K562 (cell line): ENCODE measurements at regions not wholly inside any gene's neighbourhood (a gene's known extent, or its start where the extent isn't known, plus 50 kb on each side); places are given as distances from the start of the nearest gene placed in this dataset.

Experiments used
- ATAC-seq: fragments of 200-7000 bp; cut with Tn5 transposase; 3 replicates; pipeline ENCODE4 v1.9.1; 2020; ENCODE audit warnings: moderate library complexity
- BruUV-seq: library from RNA; stranded (reverse); fragments of 400-500 nt; replicated peaks from 2 replicates; lab custom pipeline; 2021; lab: Mats Ljungman, UMichigan
- CTCF ChIA-PET: fragments of 300-600 bp; formaldehyde crosslinking; extraction: SDS; loops from one replicate; lab custom pipeline; 2021; ENCODE audit warnings: low intra/inter-chr PET ratio; lab: Yijun Ruan, JAX
- POLR2A ChIA-PET: fragments of 300-600, 350-650 bp; sonication (Branson Sonifier 250); formaldehyde crosslinking; extraction: SDS; loops from one replicate; lab custom pipeline; 2021; ENCODE audit warnings: antibody characterized with exemption, inconsistent platforms; lab: Yijun Ruan, JAX
- DNase-seq, 4 experiments: peaks; one replicate each; pipeline versions ENCODE4 v3.0.0 to v3.0.0-alpha.2; 2011 to 2018; ENCODE audit warnings: low spot score in 3 of 4, mixed read lengths in 3 of 4; ENCODE audit errors: extremely low read depth in 1 of 4
- FAIRE-seq: peaks from 2 replicates; lab custom pipeline; 2011; peaks lifted over from hg19 to GRCh38; lab: Jason Lieb, UNC
- H2AFZ ChIP-seq: 2 replicates; pipeline ENCODE4 v1.6.0; 2011; ENCODE audit warnings: low read depth, low read length, control low read depth, inconsistent platforms
- H3K27ac ChIP-seq: fragments of 200-600 bp; 3 replicates; pipeline ENCODE4 v1.8.0; 2011; ENCODE audit warnings: low read depth, mild to moderate bottlenecking, control low read depth, inconsistent platforms, low read length, moderate library complexity, mixed read lengths; ENCODE audit errors: extremely low read depth
- H3K27me3 ChIP-seq, 2 experiments: fragments of 300-600 bp in 1 of 2; 2 replicates in 1 of 2; 3 replicates in 1 of 2; pipeline versions ENCODE4 v1.6.0 to v1.8.0; 2011; ENCODE audit warnings: inconsistent platforms in 2 of 2, low read length in 2 of 2, mild to moderate bottlenecking in 1 of 2, mixed read lengths in 1 of 2, moderate library complexity in 1 of 2; ENCODE audit not compliant: control insufficient read depth in 2 of 2, insufficient read depth in 2 of 2
- H3K36me3 ChIP-seq: fragments of 300-600 bp; 3 replicates; pipeline ENCODE4 v1.8.0; 2011; ENCODE audit warnings: mild to moderate bottlenecking, low read length, inconsistent platforms; ENCODE audit not compliant: control insufficient read depth, insufficient read depth
- H3K4me1 ChIP-seq, 2 experiments: fragments of 200-600 bp in 1 of 2; replicated peaks in 1 of 2; 2 replicates in 1 of 2; 3 replicates in 1 of 2; pipeline versions ENCODE4 v1.5.1 to v1.8.0; 2011; ENCODE audit warnings: inconsistent platforms in 2 of 2, low read length in 2 of 2, mild to moderate bottlenecking in 1 of 2, mixed read lengths in 1 of 2, moderate library complexity in 1 of 2; ENCODE audit not compliant: control insufficient read depth in 2 of 2, insufficient read depth in 2 of 2
- H3K4me2 ChIP-seq: 2 replicates; pipeline ENCODE4 v1.6.1; 2011; ENCODE audit warnings: low read length, control low read depth, inconsistent platforms, mixed read lengths; ENCODE audit not compliant: insufficient read depth
- H3K4me3 ChIP-seq: fragments of 200-600 bp; sonication (generic), shearing (Covaris generic); 2 replicates; pipeline ENCODE4 v1.5.1; 2016; ENCODE audit warnings: control low read depth, inconsistent platforms
- H3K79me2 ChIP-seq: fragments of 200-600 bp; 3 replicates; pipeline ENCODE4 v1.8.0; 2011; ENCODE audit warnings: low read length, inconsistent platforms; ENCODE audit not compliant: control insufficient read depth, insufficient read depth
- H3K9ac ChIP-seq, 2 experiments: 2 replicates each; pipeline versions ENCODE4 v1.6.0 to v1.6.1; 2011; ENCODE audit warnings: low read depth in 2 of 2, low read length in 2 of 2, control low read depth in 1 of 2, inconsistent platforms in 1 of 2, mild to moderate bottlenecking in 1 of 2, mixed read lengths in 1 of 2; ENCODE audit not compliant: insufficient read depth in 1 of 2
- H3K9me1 ChIP-seq: one replicate; pipeline ENCODE4 v1.6.0; 2011; ENCODE audit warnings: inconsistent platforms, mild to moderate bottlenecking, low read length, moderate library complexity; ENCODE audit not compliant: control insufficient read depth, insufficient read depth
- H3K9me3 ChIP-seq: replicated peaks from 2 replicates; pipeline ENCODE4 v1.5.1; 2011; ENCODE audit warnings: low read depth, low read length, inconsistent platforms; ENCODE audit not compliant: control insufficient read depth, insufficient read depth
- H4K20me1 ChIP-seq: replicated peaks from 2 replicates; pipeline ENCODE4 v1.6.1; 2011; ENCODE audit warnings: low read length, inconsistent platforms, mixed read lengths; ENCODE audit not compliant: control insufficient read depth, insufficient read depth
- ARID2 ChIP-seq: fragments of 450-650 bp; IDR thresholded peaks from 2 replicates; pipeline ENCODE4 v1.6.1; 2017; ENCODE audit warnings: antibody characterized with exemption, mild to moderate bottlenecking
- FOS ChIP-seq: IDR thresholded peaks from 3 replicates; pipeline ENCODE4 v1.6.1; 2011; ENCODE audit not compliant: insufficient read length; ENCODE audit errors: extremely low read depth
- GTF2A2 ChIP-seq: IDR thresholded peaks from 2 replicates; pipeline ENCODE4 v1.6.1; 2016; ENCODE audit warnings: mild to moderate bottlenecking, missing genetic modification characterization, missing compliant biosample characterization
- HMGXB4 ChIP-seq: sonication (generic); formaldehyde crosslinking; IDR thresholded peaks from 2 replicates; pipeline ENCODE4 v1.8.1; 2023; ENCODE audit warnings: mild to moderate bottlenecking, missing genetic modification reagents
- MAFF ChIP-seq: IDR thresholded peaks from 2 replicates; pipeline ENCODE4 v1.6.1; 2012; ENCODE audit warnings: low read length, improper control_type of control experiment
- MAFK ChIP-seq: IDR thresholded peaks from 2 replicates; pipeline ENCODE4 v1.6.1; 2011; ENCODE audit warnings: low read length, improper control_type of control experiment
- MCM3 ChIP-seq: fragments of 450-650 bp; IDR thresholded peaks from 2 replicates; pipeline ENCODE4 v1.6.1; 2016
- NKRF ChIP-seq: fragments of 450-650 bp; IDR thresholded peaks from 2 replicates; pipeline ENCODE4 v1.6.1; 2016; ENCODE audit warnings: borderline replicate concordance
- PHB2 ChIP-seq: fragments of 450-650 bp; IDR thresholded peaks from 2 replicates; pipeline ENCODE4 v1.6.1; 2017; ENCODE audit warnings: low read depth
- RBBP5 ChIP-seq: fragments of 200-600 bp; sonication (generic); IDR thresholded peaks from 2 replicates; pipeline ENCODE4 v1.6.1; 2012; ENCODE audit warnings: borderline replicate concordance, mild to moderate bottlenecking, low read length, control low read depth, inconsistent platforms; ENCODE audit not compliant: insufficient read depth, poor library complexity, severe bottlenecking
- RHOXF2B ChIP-seq: fragments of 250-450 bp; sonication (Bioruptor Pico); conservative IDR thresholded peaks from 2 replicates; pipeline ENCODE4 v1.5.1; 2021
- SFPQ ChIP-seq: fragments of 200-400 bp; formaldehyde crosslinking; IDR thresholded peaks from 2 replicates; pipeline ENCODE4 v1.6.1; 2017; ENCODE audit warnings: mild to moderate bottlenecking, low read depth, low read length, moderate library complexity
- SMARCA5 ChIP-seq: fragments of 450-650 bp; IDR thresholded peaks from 2 replicates; pipeline ENCODE4 v1.6.1; 2016
- XRCC4 ChIP-seq: IDR thresholded peaks from one replicate; pipeline ENCODE4 v1.6.1; 2011; ENCODE audit not compliant: insufficient read depth, insufficient read length; ENCODE audit errors: extremely low read depth
- ZFP30 ChIP-seq: fragments of 250-450 bp; sonication (Bioruptor Pico); IDR thresholded peaks from 2 replicates; pipeline ENCODE4 v1.8.0; 2022; ENCODE audit warnings: moderate library complexity, mild to moderate bottlenecking, inconsistent platforms, borderline replicate concordance
- ZKSCAN3 ChIP-seq: fragments of 250-450 bp; sonication (Bioruptor Pico); IDR thresholded peaks from 2 replicates; pipeline ENCODE4 v1.4.0; 2020
- ZNF316 ChIP-seq: fragments of 450-650 bp; IDR thresholded peaks from 2 replicates; pipeline ENCODE4 v1.6.1; 2016
- ZNF785 ChIP-seq: fragments of 250-450 bp; sonication (Bioruptor Pico); IDR thresholded peaks from 2 replicates; pipeline ENCODE4 v1.4.0; 2020; ENCODE audit warnings: mild to moderate bottlenecking
- ZNF79 ChIP-seq: fragments of 250-450 bp; sonication (Bioruptor Pico); IDR thresholded peaks from 2 replicates; pipeline ENCODE4 v1.4.0; 2020; ENCODE audit warnings: low read depth, mild to moderate bottlenecking, moderate library complexity
- WGBS: fragments of 100-300 bp; shearing (Covaris generic); methylation state at CpG from one replicate; pipeline ENCODE4 v1.1.6; 2016; ENCODE audit warnings: low coverage, mixed read lengths; ENCODE audit not compliant: insufficient coverage; ENCODE audit errors: missing lambda C conversion rate; 5-methylcytosine and 5-hydroxymethylcytosine counted together
- in situ Hi-C: fragments of 300-500 bp; cut with MboI; formaldehyde crosslinking; loops from 4 replicates; pipeline ENCODE4 v1.15.0; 2018; ENCODE audit warnings: inconsistent platforms, mixed read lengths
- intact Hi-C: fragments of 100-400 bp; cut with micrococcal nuclease; formaldehyde crosslinking; loops from 2 replicates; pipeline ENCODE4 v1.14.2; 2022

- TF ChIP-seq HMGXB4 (no peak), NKRF (no peak), RBBP5 (no peak), ZKSCAN3 (CRISPR knock-in tag) (no peak), RHOXF2B (CRISPR knock-in tag) (no peak), FOS (no peak), XRCC4 (no peak), ZFP30 (CRISPR knock-in tag) (no peak)
These were observed 896.4 kb downstream of the BCL11B start (continued) for GRCh38 chr14:98375566-98375965.

- Histone ChIP-seq H3K27me3 (no peaks in the 10 kb centered on the region), H2AFZ (no peak overlapping the region), H3K79me2 (no peaks in the 10 kb centered on the region), H3K9ac (no peak overlapping the region), H3K4me1 (no peaks in the 10 kb centered on the region), H3K9me1 (no peaks in the 10 kb centered on the region), H3K36me3 (no peaks in the 10 kb centered on the region), H3K27ac (no peak overlapping the region), H3K4me2 (no peak overlapping the region), H3K4me3 (no peak overlapping the region), H3K9me3 (no peaks in the 10 kb centered on the region; the same call in 1 of the 2 replicates), H4K20me1 (no peaks in the 10 kb centered on the region)
- no peak for FAIRE-seq
- in situ Hi-C loops (no loop called here), intact Hi-C loops (no loop called here)
- DNase-seq: no peak
- WGBS: 0% methylated on average over 3 of the region's 3 CpGs
- no TSS peak for BruUV-seq
- POLR2A ChIA-PET: no interaction called here
- CTCF ChIA-PET: no interaction called here
- no peak for ATAC-seq
- TF ChIP-seq MAFK (peak; percentile 33; the same call in 1 of the 2 replicates), GTF2A2 (no peak), SMARCA5 (no peak), ZNF316 (peak; percentile 26; the same call in 1 of the 2 replicates), ZNF79 (no peak), PHB2 (no peak), MAFF (peak; percentile 12; the same call in 1 of the 2 replicates), SFPQ (no peak), ZNF785 (no peak), ARID2 (no peak), MCM3 (no peak)
- TF ChIP-seq, all 486 proteins: peak for 3
These were observed 892.2 kb downstream of the BCL11B start for GRCh38 chr14:98379830-98380229.
